ENCODE measurements at regions not wholly inside any gene's neighbourhood (a gene's known extent, or its start where the extent isn't known, plus 50 kb on each side); places are given as distances from the start of the nearest gene placed in this dataset.

- H3K27ac ChIP-seq (ENCODE audit: low read depth, low read length): no peak overlapping the region
- no peak overlapping the region for H3K9ac ChIP-seq (ENCODE audit: low read length)
- no peak overlapping the region for H2BK12ac ChIP-seq (ENCODE audit: low read length)
- H3K79me1 ChIP-seq (ENCODE audit: low read length): no peaks in the 10 kb centered on the region
- H2AFZ ChIP-seq (ENCODE audit: insufficient read depth, low read length, poor library complexity): no peak overlapping the region
- no peaks in the 10 kb centered on the region for H3K79me2 ChIP-seq (ENCODE audit: control insufficient read depth, insufficient read depth, low read length, poor library complexity)
- no peak overlapping the region for H2AK5ac ChIP-seq (ENCODE audit: low read length)
- no peaks in the 10 kb centered on the region for H3K9me3 ChIP-seq (ENCODE audit: insufficient read depth, low read depth, low read length)
- no peaks in the 10 kb centered on the region for H3K4me1 ChIP-seq (ENCODE audit: control insufficient read depth in 1 of 2, insufficient read depth in 2 of 2, low read length in 2 of 2)
- H3K36me3 ChIP-seq (ENCODE audit: control insufficient read depth in 1 of 2, insufficient read depth in 2 of 2, low read length in 2 of 2): no peaks in the 10 kb centered on the region
- H3K23ac ChIP-seq (ENCODE audit: low read length): no peak overlapping the region
- H4K91ac ChIP-seq (ENCODE audit: low read depth, low read length): no peak overlapping the region
- H3K4me3 ChIP-seq (ENCODE audit: low read depth, low read length): no peak overlapping the region
- H4K12ac ChIP-seq (ENCODE audit: low read depth, low read length): no peak overlapping the region
- no peaks in the 10 kb centered on the region for H3K27me3 ChIP-seq (ENCODE audit: insufficient read depth, low read length)
- no peak overlapping the region for H3K14ac ChIP-seq (ENCODE audit: low read length)
- WGBS (ENCODE audit: extremely low coverage, insufficient coverage, insufficient read length): no CpG with 5 or more reads among the region's 3 CpGs
- DNase-seq: no peak
- H2BK5ac ChIP-seq (ENCODE audit: low read depth, low read length, poor library complexity): no peak overlapping the region
- no peak overlapping the region for H3K18ac ChIP-seq (ENCODE audit: low read length)
- H2BK120ac ChIP-seq (ENCODE audit: insufficient read depth, low read length, poor library complexity): no peak overlapping the region
- no peak overlapping the region for H3K4me2 ChIP-seq (ENCODE audit: low read length)
- no peak overlapping the region for H4K8ac ChIP-seq (ENCODE audit: low read depth, low read length)
- H3K4ac ChIP-seq (ENCODE audit: low read depth, low read length): no peak overlapping the region
Measured at GRCh38 chr1:105317976-105318375, 1568.3 kb downstream of the AMY1C start.

- Histone ChIP-seq H3K27ac (ENCODE audit: low read depth, low read length) (no peak overlapping the region), H3K4me1 (ENCODE audit: control insufficient read depth in 1 of 2, insufficient read depth in 2 of 2, low read length in 2 of 2) (no peaks in the 10 kb centered on the region), H2BK5ac (ENCODE audit: low read depth, low read length, poor library complexity) (no peak overlapping the region), H3K23ac (ENCODE audit: low read length) (no peak overlapping the region), H4K12ac (ENCODE audit: low read depth, low read length) (no peak overlapping the region), H2BK120ac (ENCODE audit: insufficient read depth, low read length, poor library complexity) (no peak overlapping the region), H3K4ac (ENCODE audit: low read depth, low read length) (no peak overlapping the region), H2AK5ac (ENCODE audit: low read length) (no peak overlapping the region), H3K79me1 (ENCODE audit: low read length) (no peaks in the 10 kb centered on the region), H4K8ac (ENCODE audit: low read depth, low read length) (no peak overlapping the region), H3K27me3 (ENCODE audit: insufficient read depth, low read length) (no peaks in the 10 kb centered on the region), H3K18ac (ENCODE audit: low read length) (no peak overlapping the region), H3K36me3 (ENCODE audit: control insufficient read depth in 1 of 2, insufficient read depth in 2 of 2, low read length in 2 of 2) (no peaks in the 10 kb centered on the region), H3K9ac (ENCODE audit: low read length) (no peak overlapping the region), H3K9me3 (ENCODE audit: insufficient read depth, low read depth, low read length) (no peaks in the 10 kb centered on the region), H3K4me3 (ENCODE audit: low read depth, low read length) (no peak overlapping the region), H3K4me2 (ENCODE audit: low read length) (no peak overlapping the region), H4K91ac (ENCODE audit: low read depth, low read length) (no peak overlapping the region), H3K79me2 (ENCODE audit: control insufficient read depth, insufficient read depth, low read length, poor library complexity) (no peaks in the 10 kb centered on the region), H2BK12ac (ENCODE audit: low read length) (no peak overlapping the region), H2AFZ (ENCODE audit: insufficient read depth, low read length, poor library complexity) (no peak overlapping the region), H3K14ac (ENCODE audit: low read length) (no peak overlapping the region)
- DNase-seq: no peak
- no CpG with 5 or more reads among the region's 1 CpG for WGBS (ENCODE audit: extremely low coverage, insufficient coverage, insufficient read length)
Measured at GRCh38 chr1:105326886-105327285, 1577.2 kb downstream of the AMY1C start.

- Histone ChIP-seq H3K9ac (ENCODE audit: low read length) (no peak overlapping the region), H3K79me2 (ENCODE audit: control insufficient read depth, insufficient read depth, low read length, poor library complexity) (no peaks in the 10 kb centered on the region), H4K91ac (ENCODE audit: low read depth, low read length) (no peak overlapping the region), H3K27me3 (ENCODE audit: insufficient read depth, low read length) (no peaks in the 10 kb centered on the region), H2AK5ac (ENCODE audit: low read length) (no peak overlapping the region), H2BK120ac (ENCODE audit: insufficient read depth, low read length, poor library complexity) (no peak overlapping the region), H3K36me3 (ENCODE audit: control insufficient read depth in 1 of 2, insufficient read depth in 2 of 2, low read length in 2 of 2) (no peaks in the 10 kb centered on the region), H3K18ac (ENCODE audit: low read length) (no peak overlapping the region), H2BK12ac (ENCODE audit: low read length) (no peak overlapping the region), H3K4me1 (ENCODE audit: control insufficient read depth in 1 of 2, insufficient read depth in 2 of 2, low read length in 2 of 2) (no peaks in the 10 kb centered on the region), H3K4ac (ENCODE audit: low read depth, low read length) (no peak overlapping the region), H2AFZ (ENCODE audit: insufficient read depth, low read length, poor library complexity) (no peak overlapping the region), H3K23ac (ENCODE audit: low read length) (no peak overlapping the region), H4K8ac (ENCODE audit: low read depth, low read length) (no peak overlapping the region), H3K4me3 (ENCODE audit: low read depth, low read length) (no peak overlapping the region), H3K4me2 (ENCODE audit: low read length) (no peak overlapping the region), H4K12ac (ENCODE audit: low read depth, low read length) (no peak overlapping the region), H3K27ac (ENCODE audit: low read depth, low read length) (no peak overlapping the region), H2BK5ac (ENCODE audit: low read depth, low read length, poor library complexity) (no peak overlapping the region), H3K14ac (ENCODE audit: low read length) (no peak overlapping the region), H3K9me3 (ENCODE audit: insufficient read depth, low read depth, low read length) (no peaks in the 10 kb centered on the region), H3K79me1 (ENCODE audit: low read length) (no peaks in the 10 kb centered on the region)
- DNase-seq: no peak
Measured at GRCh38 chr1:105337420-105337819, 1587.7 kb downstream of the AMY1C start.

- no peak overlapping the region for H3K4ac ChIP-seq (ENCODE audit: low read depth, low read length)
Measured at GRCh38 chr1:105343317-105343716, 1593.6 kb downstream of the AMY1C start.

More at GRCh38 chr1:105343317-105343716, 1593.6 kb downstream of the AMY1C start:
- Histone ChIP-seq H3K9ac (ENCODE audit: low read length) (no peak overlapping the region), H4K12ac (ENCODE audit: low read depth, low read length) (no peak overlapping the region), H2BK5ac (ENCODE audit: low read depth, low read length, poor library complexity) (no peak overlapping the region), H3K79me2 (ENCODE audit: control insufficient read depth, insufficient read depth, low read length, poor library complexity) (no peaks in the 10 kb centered on the region), H3K36me3 (ENCODE audit: control insufficient read depth in 1 of 2, insufficient read depth in 2 of 2, low read length in 2 of 2) (no peaks in the 10 kb centered on the region), H3K9me3 (ENCODE audit: insufficient read depth, low read depth, low read length) (no peaks in the 10 kb centered on the region), H3K4me1 (ENCODE audit: control insufficient read depth in 1 of 2, insufficient read depth in 2 of 2, low read length in 2 of 2) (no peaks in the 10 kb centered on the region), H2AFZ (ENCODE audit: insufficient read depth, low read length, poor library complexity) (no peak overlapping the region), H3K4me3 (ENCODE audit: low read depth, low read length) (no peak overlapping the region), H3K27me3 (ENCODE audit: insufficient read depth, low read length) (no peaks in the 10 kb centered on the region), H3K14ac (ENCODE audit: low read length) (no peak overlapping the region), H3K23ac (ENCODE audit: low read length) (no peak overlapping the region), H4K8ac (ENCODE audit: low read depth, low read length) (no peak overlapping the region), H2BK120ac (ENCODE audit: insufficient read depth, low read length, poor library complexity) (no peak overlapping the region), H3K18ac (ENCODE audit: low read length) (no peak overlapping the region), H2BK12ac (ENCODE audit: low read length) (no peak overlapping the region), H3K79me1 (ENCODE audit: low read length) (no peaks in the 10 kb centered on the region), H3K27ac (ENCODE audit: low read depth, low read length) (no peak overlapping the region), H3K4me2 (ENCODE audit: low read length) (no peak overlapping the region), H4K91ac (ENCODE audit: low read depth, low read length) (no peak overlapping the region), H2AK5ac (ENCODE audit: low read length) (no peak overlapping the region)
- no peak for DNase-seq
- 100% methylated on average over 1 of the region's 2 CpGs for WGBS (ENCODE audit: extremely low coverage, insufficient coverage, insufficient read length)

Measured in trophoblast cell (in vitro differentiated cells and primary cell).